ENCODE measurements at regions not wholly inside any gene's neighbourhood (a gene's known extent, or its start where the extent isn't known, plus 50 kb on each side); places are given as distances from the start of the nearest gene placed in this dataset.

- Mint-ChIP-seq H3K27ac (no peak overlapping the region), H3K4me3 (no peak overlapping the region), H3K4me1 (ENCODE audit: low read depth) (no peaks in the 10 kb centered on the region), H3K9me3 (no peaks in the 10 kb centered on the region), H3K36me3 (ENCODE audit: low read depth) (no peaks in the 10 kb centered on the region), H3K27me3 (ENCODE audit: insufficient read depth) (no peaks in the 10 kb centered on the region)
- no peak for DNase-seq
- TF ChIP-seq, protein P1, sequence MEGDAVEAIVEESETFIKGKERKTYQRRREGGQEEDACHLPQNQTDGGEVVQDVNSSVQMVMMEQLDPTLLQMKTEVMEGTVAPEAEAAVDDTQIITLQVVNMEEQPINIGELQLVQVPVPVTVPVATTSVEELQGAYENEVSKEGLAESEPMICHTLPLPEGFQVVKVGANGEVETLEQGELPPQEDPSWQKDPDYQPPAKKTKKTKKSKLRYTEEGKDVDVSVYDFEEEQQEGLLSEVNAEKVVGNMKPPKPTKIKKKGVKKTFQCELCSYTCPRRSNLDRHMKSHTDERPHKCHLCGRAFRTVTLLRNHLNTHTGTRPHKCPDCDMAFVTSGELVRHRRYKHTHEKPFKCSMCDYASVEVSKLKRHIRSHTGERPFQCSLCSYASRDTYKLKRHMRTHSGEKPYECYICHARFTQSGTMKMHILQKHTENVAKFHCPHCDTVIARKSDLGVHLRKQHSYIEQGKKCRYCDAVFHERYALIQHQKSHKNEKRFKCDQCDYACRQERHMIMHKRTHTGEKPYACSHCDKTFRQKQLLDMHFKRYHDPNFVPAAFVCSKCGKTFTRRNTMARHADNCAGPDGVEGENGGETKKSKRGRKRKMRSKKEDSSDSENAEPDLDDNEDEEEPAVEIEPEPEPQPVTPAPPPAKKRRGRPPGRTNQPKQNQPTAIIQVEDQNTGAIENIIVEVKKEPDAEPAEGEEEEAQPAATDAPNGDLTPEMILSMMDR (IDR thresholded peaks at IDR 0.05): no peak
These were observed 933.9 kb upstream of the EPHA5 start for GRCh38 chr4:66604192-66604591.

DNA sequence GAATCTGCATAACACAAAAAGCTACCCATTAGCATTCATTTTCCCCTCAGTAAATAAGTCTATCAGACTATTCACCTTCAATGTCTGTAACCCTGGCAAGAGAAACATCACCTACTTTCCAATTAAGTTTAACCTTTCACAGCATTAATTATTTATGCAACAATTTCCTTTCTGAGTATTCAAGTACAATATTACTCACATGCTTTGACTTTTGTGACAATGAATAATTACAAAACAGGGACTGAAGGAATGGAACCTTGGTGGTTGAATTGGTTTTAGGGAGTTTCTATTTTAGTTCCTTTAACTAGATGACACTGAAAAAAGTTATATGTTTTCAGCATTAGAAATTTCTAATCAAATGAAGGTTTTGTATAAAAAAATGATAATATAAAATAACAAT is 932.3 kb upstream of the EPHA5 start:
- H3K9me3 Mint-ChIP-seq: no peaks in the 10 kb centered on the region
- no peaks in the 10 kb centered on the region for H3K27me3 Mint-ChIP-seq (ENCODE audit: insufficient read depth)
- H3K4me1 Mint-ChIP-seq (ENCODE audit: low read depth): no peaks in the 10 kb centered on the region
- no peak overlapping the region for H3K27ac Mint-ChIP-seq
- H3K4me3 Mint-ChIP-seq: no peak overlapping the region
- TF ChIP-seq, protein P1 (IDR thresholded peaks at IDR 0.05): no peak
- DNase-seq: no peak
- no peaks in the 10 kb centered on the region for H3K36me3 Mint-ChIP-seq (ENCODE audit: low read depth)

GRCh38 chr4:66591968-66592367 is 921.7 kb upstream of the EPHA5 start:
- Mint-ChIP-seq H3K27ac (no peak overlapping the region), H3K4me3 (no peak overlapping the region), H3K27me3 (ENCODE audit: insufficient read depth) (peaks cover 2% of the 10 kb centered on the region; the same call in 1 of the 2 replicates), H3K36me3 (ENCODE audit: low read depth) (no peaks in the 10 kb centered on the region), H3K4me1 (ENCODE audit: low read depth) (no peaks in the 10 kb centered on the region), H3K9me3 (peaks cover 3% of the 10 kb centered on the region; the same call in 1 of the 2 replicates)
- DNase-seq: no peak
- TF ChIP-seq, protein P1 (IDR thresholded peaks at IDR 0.05): no peak

DNA sequence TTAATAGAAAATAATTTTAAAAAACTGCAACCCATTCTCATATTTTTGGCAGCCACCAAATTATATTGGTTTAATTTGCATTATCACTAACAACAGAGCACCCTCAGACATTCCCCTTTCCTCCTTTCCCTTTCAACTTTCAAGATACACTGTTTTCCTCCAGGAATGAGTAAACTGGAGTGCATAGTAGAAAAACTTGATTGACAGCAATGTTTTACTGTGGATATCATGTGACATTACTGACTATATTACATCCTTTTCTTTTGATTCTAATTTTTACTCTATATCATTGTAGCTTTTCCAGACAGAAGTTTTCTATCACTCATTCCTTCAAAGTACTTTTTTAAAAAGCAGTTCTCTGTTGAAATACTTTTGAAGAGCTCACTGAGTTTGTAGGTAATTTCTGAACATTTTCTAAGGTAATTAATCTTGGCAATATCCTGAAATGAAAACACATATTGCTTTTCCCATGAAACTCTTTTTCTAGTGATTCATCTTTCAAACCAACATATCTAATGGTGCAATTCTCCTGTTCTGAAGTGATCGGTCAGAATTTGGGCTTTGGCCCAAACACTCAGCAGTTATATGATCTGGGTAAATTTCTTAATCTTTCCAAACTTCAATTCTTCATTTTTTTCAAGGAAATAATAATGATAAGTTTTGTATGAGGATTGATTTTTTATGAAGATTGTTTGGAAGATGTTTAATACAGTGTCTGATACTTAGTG is 920.4 kb upstream of the EPHA5 start:
- Mint-ChIP-seq H3K36me3 (ENCODE audit: low read depth) (no peaks in the 10 kb centered on the region), H3K9me3 (peaks cover 3% of the 10 kb centered on the region; the same call in 1 of the 2 replicates), H3K27ac (no peak overlapping the region), H3K4me1 (ENCODE audit: low read depth) (no peaks in the 10 kb centered on the region), H3K27me3 (ENCODE audit: insufficient read depth) (peaks cover 2% of the 10 kb centered on the region; the same call in 1 of the 2 replicates), H3K4me3 (no peak overlapping the region)
- DNase-seq: no peak
- TF ChIP-seq, protein P1 (IDR thresholded peaks at IDR 0.05): no peak

DNA sequence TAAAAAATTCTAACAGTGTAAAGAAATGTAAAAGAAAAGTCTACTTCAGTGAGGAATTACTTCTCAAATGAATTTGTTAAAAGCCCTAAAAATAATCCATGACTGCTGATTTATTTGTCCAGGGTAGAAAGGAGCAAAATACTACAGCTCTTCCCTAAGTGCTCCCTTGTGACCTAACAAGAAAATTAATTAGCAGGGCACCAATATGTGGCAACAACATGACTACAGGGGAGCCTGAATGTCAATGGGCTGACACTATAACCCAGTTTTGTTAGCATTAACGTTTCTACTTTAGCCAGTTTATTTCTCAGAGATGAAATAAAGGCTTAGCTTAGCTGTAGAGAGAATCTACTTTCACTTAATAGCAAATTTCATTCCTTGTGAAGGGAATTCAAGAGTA is 918.9 kb upstream of the EPHA5 start:
- TF ChIP-seq, protein P1 (IDR thresholded peaks at IDR 0.05): no peak
- Mint-ChIP-seq H3K27ac (no peak overlapping the region), H3K9me3 (peaks cover 3% of the 10 kb centered on the region; the same call in 1 of the 2 replicates), H3K36me3 (ENCODE audit: low read depth) (no peaks in the 10 kb centered on the region), H3K27me3 (ENCODE audit: insufficient read depth) (peaks cover 2% of the 10 kb centered on the region; the same call in 1 of the 2 replicates), H3K4me1 (ENCODE audit: low read depth) (no peaks in the 10 kb centered on the region), H3K4me3 (no peak overlapping the region)
- no peak for DNase-seq
